Lung (tissue), 11 donors: ENCODE measurements at regions not wholly inside any gene's neighbourhood (a gene's known extent, or its start where the extent isn't known, plus 50 kb on each side); places are given as distances from the start of the nearest gene placed in this dataset.
"Not testable (repeated sequence)": the region's sequence is repeated elsewhere in the genome, so short reads cannot be mapped to it uniquely, and the experiment has no call there.

Experiments used
- ATAC-seq: fragments of 200-7000 bp; cut with Tn5 transposase; one replicate; pipeline ENCODE4 v1.9.1; 2020; ENCODE audit warnings: moderate number of reproducible peaks; ENCODE audit not compliant: insufficient read depth, low FRiP score
- DNase-seq, 3 donors: peaks; one replicate each; pipeline ENCODE4 v3.0.0-alpha.2; 2013 to 2017
- H3K27ac ChIP-seq, 2 donors: one replicate each; pipeline ENCODE4 v1.5.1; 2013; ENCODE audit warnings: mild to moderate bottlenecking in 2 of 2, moderate library complexity in 2 of 2, control low read depth in 1 of 2, inconsistent platforms in 1 of 2, low read depth in 1 of 2, low read length in 1 of 2
- H3K27me3 ChIP-seq, 3 donors: one replicate each; pipeline ENCODE4 v1.5.1; 2013; ENCODE audit warnings: low read length in 2 of 3; ENCODE audit not compliant: control insufficient read depth in 3 of 3, insufficient read depth in 3 of 3
- H3K36me3 ChIP-seq, 4 donors: one replicate each; pipeline ENCODE4 v1.5.1; 2013; ENCODE audit warnings: low read length in 4 of 4, mild to moderate bottlenecking in 1 of 4, moderate library complexity in 1 of 4; ENCODE audit not compliant: control insufficient read depth in 4 of 4, insufficient read depth in 4 of 4
- H3K4me1 ChIP-seq, 5 donors: one replicate each; pipeline ENCODE4 v1.5.1; 2013; ENCODE audit warnings: low read length in 5 of 5, mild to moderate bottlenecking in 2 of 5, moderate library complexity in 1 of 5; ENCODE audit not compliant: control insufficient read depth in 5 of 5, insufficient read depth in 5 of 5
- H3K4me3 ChIP-seq: one replicate; pipeline ENCODE4 v1.5.1; 2013; ENCODE audit warnings: mild to moderate bottlenecking, control low read depth, moderate library complexity
- H3K9ac ChIP-seq, 2 donors: one replicate each; pipeline ENCODE4 v1.5.1; 2013; ENCODE audit warnings: low read length in 2 of 2, control low read depth in 1 of 2; ENCODE audit not compliant: insufficient read depth in 1 of 2
- H3K9me3 ChIP-seq, 4 donors: one replicate each; pipeline ENCODE4 v1.5.1; 2013; ENCODE audit warnings: low read length in 3 of 4, mild to moderate bottlenecking in 1 of 4, moderate library complexity in 1 of 4; ENCODE audit not compliant: control insufficient read depth in 4 of 4, insufficient read depth in 3 of 4
- CTCF ChIP-seq: IDR thresholded peaks from 2 replicates; pipeline ENCODE4 v1.5.1; 2012; ENCODE audit warnings: mild to moderate bottlenecking; ENCODE audit errors: control extremely low read depth, extremely low read depth
- WGBS, 2 donors: extraction: QIAGEN DNeasy Blood & Tissue Kit; methylation state at CpG; one replicate each; pipeline ENCODE4 v1.1.7; 2013; 5-methylcytosine and 5-hydroxymethylcytosine counted together
- donor health status: control.
- donor health status: control.
- donor health status: Bipolar disorder and iron deficiency.
- donor health status: healthy.
- donor health status: DM: yes; HTN: yes; CAD: no.

GRCh38 chr7:136470179-136470578, 398.3 kb upstream of the CHRM2 start:
- H3K9ac ChIP-seq: no peak overlapping the region
- WGBS, 2 donors: 86 to 92% methylated on average over 1 of the region's 1 CpG
- no peak for TF ChIP-seq CTCF
- H3K27ac ChIP-seq: no peak overlapping the region
- no peak overlapping the region for H3K4me3 ChIP-seq
- no peaks in the 10 kb centered on the region for H3K4me1 ChIP-seq
- peaks cover 0 to 7% (median under 1%) of the 10 kb centered on the region in 4 donors for H3K9me3 ChIP-seq
- ATAC-seq (no peak), DNase-seq (no peak)
- H3K27me3 ChIP-seq: no peaks in the 10 kb centered on the region
- H3K36me3 ChIP-seq: no peaks in the 10 kb centered on the region

GRCh38 chr7:136452949-136453348, 415.5 kb upstream of the CHRM2 start:
- no peak overlapping the region for H3K27ac ChIP-seq
- H3K27me3 ChIP-seq: no peaks in the 10 kb centered on the region
- no peak for TF ChIP-seq CTCF
- H3K4me1 ChIP-seq: no peaks in the 10 kb centered on the region
- no peak overlapping the region for H3K4me3 ChIP-seq
- 86 to 90% methylated on average over 3 of the region's 3 CpGs for WGBS, 2 donors
- peaks cover 0 to 1% (median 0%) of the 10 kb centered on the region in 4 donors for H3K9me3 ChIP-seq
- DNase-seq (no peak), ATAC-seq (no peak)
- no peaks in the 10 kb centered on the region for H3K36me3 ChIP-seq
- H3K9ac ChIP-seq: no peak overlapping the region

GRCh38 chr7:136446751-136447150, 421.7 kb upstream of the CHRM2 start:
- Histone ChIP-seq H3K4me1 (no peaks in the 10 kb centered on the region), H3K36me3 (no peaks in the 10 kb centered on the region), H3K4me3 (no peak overlapping the region), H3K27me3 (no peaks in the 10 kb centered on the region), H3K9ac (no peak overlapping the region), H3K9me3 (peaks cover 0 to 1% (median 0%) of the 10 kb centered on the region in 4 donors), H3K27ac (no peak overlapping the region)
- ATAC-seq (no peak), DNase-seq (peak in 1 of 3 donors; percentile 3)
- no peak for TF ChIP-seq CTCF

- TF ChIP-seq CTCF: no peak
- no peaks in the 10 kb centered on the region for H3K9me3 ChIP-seq
- H3K9ac ChIP-seq: no peak overlapping the region
- 83 to 91% methylated on average over 3 of the region's 3 CpGs for WGBS, 2 donors
- DNase-seq (no peak), ATAC-seq (no peak)
- no peaks in the 10 kb centered on the region for H3K36me3 ChIP-seq
- no peak overlapping the region for H3K27ac ChIP-seq
- H3K4me3 ChIP-seq: no peak overlapping the region
- H3K27me3 ChIP-seq: no peaks in the 10 kb centered on the region
- H3K4me1 ChIP-seq: no peaks in the 10 kb centered on the region
These were observed 426.6 kb upstream of the CHRM2 start for GRCh38 chr7:136441835-136442234.

- not testable (repeated sequence) for H3K9me3 ChIP-seq, H3K27ac ChIP-seq, H3K36me3 ChIP-seq, H3K9ac ChIP-seq, DNase-seq, H3K4me1 ChIP-seq, H3K4me3 ChIP-seq, ATAC-seq, H3K27me3 ChIP-seq
- 83 to 89% methylated on average over 3 of the region's 3 CpGs for WGBS, 2 donors
These were observed 436.7 kb upstream of the CHRM2 start for GRCh38 chr7:136431736-136432135.
